CD8-positive, alpha-beta memory T cell (primary cell): ENCODE measurements at regions not wholly inside any gene's neighbourhood (a gene's known extent, or its start where the extent isn't known, plus 50 kb on each side); places are given as distances from the start of the nearest gene placed in this dataset.

Experiments
- CTCF ChIA-PET: fragments of 350-600 bp; sonication (Branson Sonifier 250); formaldehyde crosslinking; loops from one replicate; lab custom pipeline; 2021; ENCODE audit warnings: antibody characterized with exemption; lab: Charles Lee
- POLR2A ChIA-PET: fragments of 350-600 bp; sonication (Branson Sonifier 250); formaldehyde crosslinking; loops from one replicate; lab custom pipeline; 2021; ENCODE audit warnings: antibody characterized with exemption; lab: Charles Lee
- DNase-seq, 5 donors: peaks; one replicate each; pipeline versions ENCODE4 v3.0.0 to v3.0.0-alpha.2; 2020 to 2022; ENCODE audit warnings: mixed read lengths in 1 of 5
- H3K27ac ChIP-seq: one replicate; pipeline ENCODE4 v1.7.0; 2013; ENCODE audit warnings: low read depth, mild to moderate bottlenecking, low read length, moderate library complexity
- H3K27me3 ChIP-seq: 2 replicates; pipeline ENCODE4 v1.7.0; 2013; ENCODE audit warnings: low read length, mild to moderate bottlenecking; ENCODE audit not compliant: insufficient read depth, poor library complexity, severe bottlenecking
- H3K36me3 ChIP-seq: 2 replicates; pipeline ENCODE4 v1.7.0; 2013; ENCODE audit warnings: mild to moderate bottlenecking, low read length, moderate library complexity; ENCODE audit not compliant: insufficient read depth
- H3K4me1 ChIP-seq: 2 replicates; pipeline ENCODE4 v1.7.0; 2013; ENCODE audit warnings: mild to moderate bottlenecking, low read length, moderate library complexity; ENCODE audit not compliant: insufficient read depth
- H3K4me3 ChIP-seq: 2 replicates; pipeline ENCODE4 v1.7.0; 2013; ENCODE audit warnings: mild to moderate bottlenecking, low read length
- H3K9me3 ChIP-seq: 2 replicates; pipeline ENCODE4 v1.7.0; 2013; ENCODE audit warnings: mild to moderate bottlenecking, low read length
- H3K27ac Mint-ChIP-seq, 8 donors: one replicate each; pipeline ENCODE4 v1.8.0; 2020 to 2021; ENCODE audit warnings: mixed read lengths in 8 of 8, mild to moderate bottlenecking in 6 of 8, inconsistent platforms in 3 of 8, moderate library complexity in 3 of 8
- H3K27me3 Mint-ChIP-seq, 2 donors: one replicate each; pipeline ENCODE4 v1.8.0; 2020 to 2021; ENCODE audit warnings: mixed read lengths in 2 of 2, mild to moderate bottlenecking in 1 of 2, moderate library complexity in 1 of 2
- H3K36me3 Mint-ChIP-seq, 3 donors: one replicate each; pipeline ENCODE4 v1.8.0; 2020 to 2021; ENCODE audit warnings: mixed read lengths in 3 of 3, inconsistent platforms in 1 of 3, mild to moderate bottlenecking in 1 of 3
- H3K4me1 Mint-ChIP-seq, 3 donors: one replicate each; pipeline ENCODE4 v1.8.0; 2020 to 2021; ENCODE audit warnings: mixed read lengths in 3 of 3, inconsistent platforms in 1 of 3, mild to moderate bottlenecking in 1 of 3
- H3K4me3 Mint-ChIP-seq, 7 donors: one replicate each; pipeline ENCODE4 v1.8.0; 2020 to 2021; ENCODE audit warnings: mixed read lengths in 7 of 7, mild to moderate bottlenecking in 6 of 7, moderate library complexity in 4 of 7, inconsistent platforms in 2 of 7
- H3K9me3 Mint-ChIP-seq, 5 donors: one replicate each; pipeline ENCODE4 v1.8.0; 2020 to 2022; ENCODE audit warnings: mixed read lengths in 5 of 5, mild to moderate bottlenecking in 3 of 5, moderate library complexity in 2 of 5, inconsistent platforms in 1 of 5

GRCh38 chr3:26050776-26051175, 260.9 kb downstream of the OXSM start:
- no peaks in the 10 kb centered on the region for H3K4me1 ChIP-seq
- ChIA-PET POLR2A (no interaction called here), CTCF (no interaction called here)
- no peak overlapping the region for H3K27ac Mint-ChIP-seq
- H3K36me3 ChIP-seq: no peaks in the 10 kb centered on the region
- DNase-seq: no peak
- H3K4me1 Mint-ChIP-seq: no peaks in the 10 kb centered on the region
- no peaks in the 10 kb centered on the region for H3K9me3 ChIP-seq
- H3K4me3 Mint-ChIP-seq: no peak overlapping the region
- no peak overlapping the region for H3K27ac ChIP-seq
- peaks cover 0 to 3% (median 0%) of the 10 kb centered on the region in 5 donors for H3K9me3 Mint-ChIP-seq
- H3K27me3 ChIP-seq: no peaks in the 10 kb centered on the region
- no peaks in the 10 kb centered on the region for H3K27me3 Mint-ChIP-seq
- no peak overlapping the region for H3K4me3 ChIP-seq
- H3K36me3 Mint-ChIP-seq: no peaks in the 10 kb centered on the region

DNA sequence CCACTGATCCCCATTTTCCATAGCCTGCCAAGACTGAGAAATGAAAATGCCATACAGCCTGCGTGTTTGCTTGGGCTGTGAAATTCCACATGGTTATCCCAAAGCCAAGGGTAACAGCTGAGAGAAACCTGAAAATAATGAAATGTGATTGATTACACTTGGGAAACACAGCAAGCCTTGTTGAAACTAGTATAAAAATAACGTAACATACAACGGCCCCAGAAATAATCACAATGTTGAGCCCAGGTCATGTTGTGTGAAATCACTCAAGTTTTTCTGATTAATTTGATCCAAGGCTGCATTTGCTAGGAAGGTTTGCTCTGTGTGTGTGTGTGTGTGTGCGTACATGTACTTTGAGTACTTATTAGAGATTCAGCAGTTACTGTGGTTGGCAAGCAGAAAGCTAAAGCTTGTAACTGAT, 269.0 kb downstream of the OXSM start:
- no peak overlapping the region for H3K27ac Mint-ChIP-seq
- H3K4me1 Mint-ChIP-seq: no peaks in the 10 kb centered on the region
- DNase-seq: no peak
- Histone ChIP-seq H3K9me3 (no peaks in the 10 kb centered on the region), H3K4me1 (no peaks in the 10 kb centered on the region), H3K36me3 (no peaks in the 10 kb centered on the region), H3K27me3 (no peaks in the 10 kb centered on the region), H3K27ac (no peak overlapping the region), H3K4me3 (no peak overlapping the region)
- H3K27me3 Mint-ChIP-seq: peaks cover 0 to 1% of the 10 kb centered on the region in 2 donors
- CTCF ChIA-PET: no interaction called here
- no peaks in the 10 kb centered on the region for H3K36me3 Mint-ChIP-seq
- peaks cover 0 to 4% (median 0%) of the 10 kb centered on the region in 5 donors for H3K9me3 Mint-ChIP-seq
- H3K4me3 Mint-ChIP-seq: no peak overlapping the region
- POLR2A ChIA-PET: no interaction called here

DNA sequence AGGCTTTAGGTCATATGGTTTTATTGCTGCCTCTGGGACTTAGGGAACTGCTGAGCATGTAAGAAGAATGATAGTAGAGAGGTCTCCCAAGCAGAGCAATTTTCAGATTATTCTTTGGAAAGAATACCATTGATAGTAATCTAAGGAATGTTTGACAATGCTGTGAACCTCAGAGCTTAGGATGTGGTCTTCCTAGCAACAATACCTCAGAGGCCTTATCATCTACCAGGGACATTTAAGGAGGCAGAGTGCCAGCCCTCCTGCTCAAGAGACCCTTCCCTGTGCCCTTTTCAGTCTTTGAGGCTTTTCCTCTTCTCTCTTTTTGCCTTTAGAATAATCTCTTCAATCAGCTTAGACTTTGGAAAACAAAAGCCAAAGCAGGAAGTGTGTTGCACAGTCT, 272.1 kb downstream of the OXSM start:
- H3K4me3 Mint-ChIP-seq: no peak overlapping the region
- Histone ChIP-seq H3K4me1 (no peaks in the 10 kb centered on the region), H3K9me3 (no peaks in the 10 kb centered on the region), H3K27me3 (no peaks in the 10 kb centered on the region), H3K4me3 (no peak overlapping the region), H3K36me3 (no peaks in the 10 kb centered on the region), H3K27ac (no peak overlapping the region)
- H3K27me3 Mint-ChIP-seq: peaks cover 0 to 1% of the 10 kb centered on the region in 2 donors
- H3K4me1 Mint-ChIP-seq: no peaks in the 10 kb centered on the region
- H3K27ac Mint-ChIP-seq: no peak overlapping the region
- POLR2A ChIA-PET: no interaction called here
- H3K36me3 Mint-ChIP-seq: no peaks in the 10 kb centered on the region
- no peak for DNase-seq
- CTCF ChIA-PET: no interaction called here
- H3K9me3 Mint-ChIP-seq: peaks cover 0 to 4% (median 0%) of the 10 kb centered on the region in 5 donors

DNA sequence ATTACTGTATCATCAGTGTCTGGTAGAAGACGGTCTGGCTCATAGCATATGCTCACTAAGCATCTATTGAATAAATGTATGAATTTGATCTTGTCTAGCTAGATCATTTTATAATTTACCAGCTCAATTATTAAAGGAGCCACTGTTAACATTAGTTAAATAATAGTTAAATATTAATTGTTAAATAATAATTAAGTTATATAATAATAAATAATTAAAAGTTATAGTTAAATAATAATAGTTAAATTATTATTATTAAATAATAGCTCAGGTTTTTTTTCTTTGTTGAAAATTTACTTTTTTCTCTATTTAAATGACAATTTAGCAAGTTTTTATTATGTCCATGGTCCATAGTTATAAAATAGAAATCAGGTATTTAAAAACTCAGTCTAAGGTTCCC, 274.4 kb downstream of the OXSM start:
- Histone ChIP-seq H3K9me3 (no peaks in the 10 kb centered on the region), H3K4me1 (no peaks in the 10 kb centered on the region), H3K4me3 (no peak overlapping the region), H3K27ac (no peak overlapping the region), H3K27me3 (no peaks in the 10 kb centered on the region), H3K36me3 (no peaks in the 10 kb centered on the region)
- Mint-ChIP-seq H3K4me3 (no peak overlapping the region), H3K27ac (no peak overlapping the region), H3K4me1 (no peaks in the 10 kb centered on the region), H3K36me3 (no peaks in the 10 kb centered on the region), H3K9me3 (peaks cover 0 to 2% (median 0%) of the 10 kb centered on the region in 5 donors), H3K27me3 (no peaks in the 10 kb centered on the region)
- POLR2A ChIA-PET: no interaction called here
- CTCF ChIA-PET: no interaction called here
- no peak for DNase-seq

DNA sequence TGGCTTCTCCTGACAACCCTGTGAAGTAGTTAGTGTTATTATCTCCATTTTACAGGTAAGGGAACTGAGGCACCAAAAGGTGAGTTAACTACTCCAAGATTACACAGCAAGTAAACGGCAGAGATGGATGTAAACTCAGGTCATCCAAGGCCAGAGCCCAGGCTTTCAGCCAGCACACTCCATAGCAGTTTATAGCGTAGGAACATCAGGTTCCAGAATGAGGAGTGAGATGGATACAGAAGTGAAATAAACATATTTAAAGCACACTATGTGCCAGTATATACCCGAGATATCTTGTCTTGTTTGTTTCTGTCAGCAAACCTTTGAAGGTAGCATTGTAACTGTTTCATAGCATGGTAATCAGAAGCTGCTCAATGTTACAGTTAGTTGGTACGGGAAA, 279.0 kb downstream of the OXSM start:
- Mint-ChIP-seq H3K27me3 (no peaks in the 10 kb centered on the region), H3K27ac (no peak overlapping the region), H3K4me1 (no peaks in the 10 kb centered on the region), H3K9me3 (no peaks in the 10 kb centered on the region), H3K36me3 (no peaks in the 10 kb centered on the region), H3K4me3 (no peak overlapping the region)
- Histone ChIP-seq H3K4me3 (no peak overlapping the region), H3K27me3 (no peaks in the 10 kb centered on the region), H3K4me1 (no peaks in the 10 kb centered on the region), H3K27ac (no peak overlapping the region), H3K36me3 (no peaks in the 10 kb centered on the region), H3K9me3 (no peaks in the 10 kb centered on the region)
- POLR2A ChIA-PET: no interaction called here
- CTCF ChIA-PET: no interaction called here
- no peak for DNase-seq

GRCh38 chr3:26070854-26071253, 281.0 kb downstream of the OXSM start:
- Mint-ChIP-seq H3K27ac (no peak overlapping the region), H3K4me3 (no peak overlapping the region), H3K36me3 (no peaks in the 10 kb centered on the region), H3K9me3 (no peaks in the 10 kb centered on the region), H3K4me1 (no peaks in the 10 kb centered on the region), H3K27me3 (no peaks in the 10 kb centered on the region)
- Histone ChIP-seq H3K36me3 (no peaks in the 10 kb centered on the region), H3K4me1 (no peaks in the 10 kb centered on the region), H3K9me3 (no peaks in the 10 kb centered on the region), H3K4me3 (no peak overlapping the region), H3K27ac (no peak overlapping the region), H3K27me3 (no peaks in the 10 kb centered on the region)
- ChIA-PET POLR2A (no interaction called here), CTCF (no interaction called here)
- DNase-seq: no peak

- Mint-ChIP-seq H3K9me3 (no peaks in the 10 kb centered on the region), H3K27me3 (peaks cover 0 to 3% of the 10 kb centered on the region in 2 donors), H3K36me3 (no peaks in the 10 kb centered on the region), H3K27ac (no peak overlapping the region), H3K4me1 (no peaks in the 10 kb centered on the region), H3K4me3 (no peak overlapping the region)
- ChIA-PET POLR2A (no interaction called here), CTCF (no interaction called here)
- Histone ChIP-seq H3K36me3 (no peaks in the 10 kb centered on the region), H3K27me3 (no peaks in the 10 kb centered on the region), H3K27ac (no peak overlapping the region), H3K4me1 (no peaks in the 10 kb centered on the region), H3K4me3 (no peak overlapping the region), H3K9me3 (no peaks in the 10 kb centered on the region)
- DNase-seq: no peak
Observed at GRCh38 chr3:26074080-26074479, 284.2 kb downstream of the OXSM start.

DNA sequence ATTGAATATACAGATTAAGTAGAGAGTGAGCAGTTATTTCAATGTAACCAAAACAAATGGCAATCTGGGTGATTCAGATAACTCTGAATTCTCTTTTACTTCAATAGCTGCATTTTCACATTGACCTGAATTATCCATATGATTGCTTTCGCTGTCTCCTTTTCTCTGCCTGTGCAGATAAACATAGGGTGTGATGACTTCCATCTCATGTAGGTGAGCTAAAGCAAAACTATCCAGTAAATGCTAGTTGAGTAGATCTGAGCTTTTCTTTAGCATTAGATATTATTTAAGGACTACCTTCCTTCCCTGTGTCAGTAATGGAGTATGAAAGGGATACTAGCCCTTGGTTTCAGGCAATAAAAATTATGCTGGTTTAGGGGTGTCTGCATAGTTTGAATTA, 288.6 kb downstream of the OXSM start:
- Histone ChIP-seq H3K27ac (no peak overlapping the region), H3K36me3 (no peaks in the 10 kb centered on the region), H3K4me1 (no peaks in the 10 kb centered on the region), H3K27me3 (no peaks in the 10 kb centered on the region), H3K9me3 (no peaks in the 10 kb centered on the region), H3K4me3 (no peak overlapping the region)
- POLR2A ChIA-PET: no interaction called here
- Mint-ChIP-seq H3K27ac (no peak overlapping the region), H3K27me3 (peaks cover 0 to 3% of the 10 kb centered on the region in 2 donors), H3K9me3 (no peaks in the 10 kb centered on the region), H3K36me3 (no peaks in the 10 kb centered on the region), H3K4me3 (no peak overlapping the region), H3K4me1 (no peaks in the 10 kb centered on the region)
- no peak for DNase-seq
- CTCF ChIA-PET: no interaction called here

GRCh38 chr3:26081166-26081565, 291.3 kb downstream of the OXSM start:
- H3K27ac Mint-ChIP-seq: no peak overlapping the region
- CTCF ChIA-PET: interaction anchor here (1.0 kb wide), 1 partner anchor 15 kb away, joined by 3 read pairs; no protein-coding TSS in a partner anchor
- H3K36me3 Mint-ChIP-seq: no peaks in the 10 kb centered on the region
- no peaks in the 10 kb centered on the region for H3K4me1 ChIP-seq
- H3K27me3 Mint-ChIP-seq: peaks cover 0 to 2% of the 10 kb centered on the region in 2 donors
- H3K36me3 ChIP-seq: no peaks in the 10 kb centered on the region
- H3K9me3 ChIP-seq: no peaks in the 10 kb centered on the region
- H3K4me1 Mint-ChIP-seq: no peaks in the 10 kb centered on the region
- DNase-seq: no peak
- H3K27ac ChIP-seq: no peak overlapping the region
- no peak overlapping the region for H3K4me3 Mint-ChIP-seq
- H3K9me3 Mint-ChIP-seq: no peaks in the 10 kb centered on the region
- no peaks in the 10 kb centered on the region for H3K27me3 ChIP-seq
- POLR2A ChIA-PET: no interaction called here
- H3K4me3 ChIP-seq: no peak overlapping the region
